Left lung (tissue), 4 donors: ENCODE measurements at regions not wholly inside any gene's neighbourhood (a gene's known extent, or its start where the extent isn't known, plus 50 kb on each side); places are given as distances from the start of the nearest gene placed in this dataset.
A peak's percentile ranks its signal among the peaks of the same experiment; 100 is the strongest.

Experiments
- ATAC-seq: fragments of 200-7000 bp; cut with Tn5 transposase; one replicate; pipeline ENCODE4 v1.9.1; 2020; ENCODE audit warnings: moderate library complexity
- DNase-seq, 4 donors: peaks; one replicate each; pipeline ENCODE4 v3.0.0-alpha.2; 2013 to 2020
- H3K27ac ChIP-seq, 2 donors: fragments of 200-600 bp; sonication (generic) in 1 of 2; one replicate each; pipeline versions ENCODE4 v1.5.0 to v1.8.0; 2020 to 2021
- H3K27me3 ChIP-seq, 2 donors: fragments of 200-600 bp; sonication (generic) in 1 of 2; one replicate each; pipeline versions ENCODE4 v1.5.0 to v1.8.0; 2020 to 2021
- H3K36me3 ChIP-seq, 2 donors: fragments of 200-600 bp; sonication (generic) in 1 of 2; one replicate each; pipeline versions ENCODE4 v1.5.0 to v1.8.0; 2020 to 2021
- H3K4me1 ChIP-seq, 2 donors: fragments of 200-600 bp; one replicate each; pipeline ENCODE4 v1.8.0; 2021
- H3K4me3 ChIP-seq, 2 donors: fragments of 200-600 bp; sonication (generic) in 1 of 2; one replicate each; pipeline versions ENCODE4 v1.5.0 to v1.8.0; 2020 to 2021; ENCODE audit warnings: mild to moderate bottlenecking in 1 of 2
- H3K9me3 ChIP-seq, 2 donors: fragments of 200-600 bp; sonication (generic) in 1 of 2; one replicate each; pipeline versions ENCODE4 v1.5.0 to v1.8.0; 2020 to 2021
- CTCF ChIP-seq, 2 donors: fragments of 200-600 bp; sonication (generic) in 1 of 2; IDR thresholded peaks; one replicate each; pipeline versions ENCODE4 v1.5.0 to v1.8.0; 2021; ENCODE audit warnings: antibody characterized with exemption in 2 of 2
- intact Hi-C, 2 donors: fragments of 100-400 bp; cut with DNase I; formaldehyde crosslinking; loops; one replicate each; pipeline versions ENCODE4 v1.11.2 to v1.14.2; 2022
- donor health status: DM: no; HTN: yes; CAD: no.
- donor health status: DM: no; HTN: no; CAD: no.

DNA sequence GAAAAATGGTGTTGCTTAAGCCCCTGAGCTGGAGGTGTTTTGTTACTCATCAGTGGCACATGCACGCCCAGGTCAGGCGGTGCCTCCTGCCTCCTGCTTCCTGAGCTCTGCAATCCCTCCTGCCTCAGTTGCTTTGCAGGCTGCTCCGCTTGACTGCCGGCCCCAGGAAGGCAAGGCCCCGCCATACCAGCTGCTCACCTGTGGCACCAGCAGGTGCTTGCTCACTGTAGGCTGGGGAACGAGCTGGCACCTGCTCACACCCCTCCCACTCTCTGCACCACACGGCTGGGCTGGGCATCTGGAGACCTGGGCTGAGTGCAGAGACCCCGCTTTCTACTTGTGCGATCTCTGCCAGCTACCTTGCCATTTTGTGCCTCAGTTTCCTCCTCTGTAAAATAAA is 200.2 kb downstream of the RBFOX3 start:
- H3K27me3 ChIP-seq = peaks cover 7 to 87% of the 10 kb centered on the region in 2 donors
- H3K4me3 ChIP-seq = no peak overlapping the region
- ATAC-seq (no peak), DNase-seq (peak in 1 of 4 donors; percentile 70)
- intact Hi-C loops = no loop called here
- TF ChIP-seq CTCF (IDR thresholded peaks at IDR 0.05) = no peak
- H3K9me3 ChIP-seq = no peaks in the 10 kb centered on the region
- H3K4me1 ChIP-seq = no peaks in the 10 kb centered on the region
- H3K27ac ChIP-seq = no peak overlapping the region
- H3K36me3 ChIP-seq = no peaks in the 10 kb centered on the region

DNA sequence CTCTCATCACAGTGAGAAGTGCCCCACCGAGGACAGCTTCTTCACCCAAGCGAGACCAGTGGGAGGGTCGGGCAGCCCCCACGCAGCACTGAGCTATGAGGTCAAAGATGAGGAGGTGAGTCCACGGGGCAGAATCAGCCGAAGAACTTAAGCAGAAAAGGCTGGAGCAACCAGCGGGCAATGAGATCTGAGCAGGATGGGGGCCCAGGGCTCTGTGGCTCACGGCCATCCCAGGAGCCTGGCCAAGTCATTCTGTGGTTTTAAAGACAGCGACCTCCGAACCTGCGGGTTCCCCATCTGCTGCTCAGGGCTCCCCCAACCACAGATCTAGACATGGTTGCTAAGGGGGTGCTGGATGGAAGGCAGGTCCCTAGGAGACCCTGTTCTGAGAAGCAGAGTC is 202.6 kb downstream of the RBFOX3 start:
- TF ChIP-seq CTCF (IDR thresholded peaks at IDR 0.05) = no peak
- H3K36me3 ChIP-seq = no peaks in the 10 kb centered on the region
- H3K9me3 ChIP-seq = no peaks in the 10 kb centered on the region
- DNase-seq = no peak
- ATAC-seq = no peak
- no peaks in the 10 kb centered on the region for H3K4me1 ChIP-seq
- no peak overlapping the region for H3K27ac ChIP-seq
- peaks cover 7 to 86% of the 10 kb centered on the region in 2 donors for H3K27me3 ChIP-seq
- H3K4me3 ChIP-seq = no peak overlapping the region
- intact Hi-C loops = no loop called here

GRCh38 chr17:79407385-79407784 is 203.5 kb downstream of the RBFOX3 start:
- DNase-seq = no peak
- no peak for ATAC-seq
- Histone ChIP-seq H3K27ac (no peak overlapping the region), H3K36me3 (no peaks in the 10 kb centered on the region), H3K4me1 (no peaks in the 10 kb centered on the region), H3K27me3 (peaks cover 9 to 91% of the 10 kb centered on the region in 2 donors), H3K9me3 (no peaks in the 10 kb centered on the region), H3K4me3 (no peak overlapping the region)
- intact Hi-C loops = no loop called here
- TF ChIP-seq CTCF (IDR thresholded peaks at IDR 0.05) = no peak

- DNase-seq = no peak
- H3K27ac ChIP-seq = no peak overlapping the region
- H3K4me1 ChIP-seq = peaks cover 0 to under 1% of the 10 kb centered on the region in 2 donors
- no peak for TF ChIP-seq CTCF (IDR thresholded peaks at IDR 0.05)
- H3K36me3 ChIP-seq = no peaks in the 10 kb centered on the region
- no peak for ATAC-seq
- intact Hi-C loops = no loop called here
- H3K27me3 ChIP-seq = peaks cover 16 to 99% of the 10 kb centered on the region in 2 donors
- H3K4me3 ChIP-seq = no peak overlapping the region
- H3K9me3 ChIP-seq = no peaks in the 10 kb centered on the region
Measured at GRCh38 chr17:79406316-79406715, 204.5 kb downstream of the RBFOX3 start.

DNA sequence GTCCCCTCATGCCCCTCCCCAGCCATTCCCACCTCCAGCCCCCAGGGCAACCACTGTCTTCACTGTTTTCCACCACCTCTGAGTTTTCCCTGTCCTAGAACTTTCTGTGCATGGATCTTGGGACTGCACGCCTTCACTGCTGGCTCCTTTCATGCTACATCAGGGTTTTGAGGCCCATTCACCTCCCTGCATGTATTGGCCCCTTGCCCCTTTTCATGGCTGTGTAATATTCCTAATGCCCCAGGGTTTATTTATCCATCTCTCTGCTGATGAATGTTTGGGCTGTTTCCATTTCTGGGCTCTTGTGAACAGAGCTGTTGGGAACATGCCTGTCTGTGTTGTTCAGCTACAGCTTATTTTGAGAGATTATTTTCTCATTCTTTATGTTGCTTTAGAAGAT is 205.0 kb downstream of the RBFOX3 start:
- Histone ChIP-seq H3K4me1 (peaks cover 0 to 5% of the 10 kb centered on the region in 2 donors), H3K36me3 (no peaks in the 10 kb centered on the region), H3K27ac (no peak overlapping the region), H3K27me3 (peaks cover 18 to 99% of the 10 kb centered on the region in 2 donors), H3K9me3 (no peaks in the 10 kb centered on the region), H3K4me3 (no peak overlapping the region)
- ATAC-seq (no peak), DNase-seq (no peak)
- TF ChIP-seq CTCF (IDR thresholded peaks at IDR 0.05) = no peak
- intact Hi-C loops = no loop called here
